NT2/D1 (cell line): ENCODE measurements at regions not wholly inside any gene's neighbourhood (a gene's known extent, or its start where the extent isn't known, plus 50 kb on each side); places are given as distances from the start of the nearest gene placed in this dataset.

Source experiments
- SUZ12 ChIP-seq: IDR thresholded peaks from 2 replicates; pipeline ENCODE4 v1.6.1; 2011; ENCODE audit not compliant: insufficient read length, insufficient read depth; ENCODE audit errors: extremely low read depth
- YY1 ChIP-seq: IDR thresholded peaks from 2 replicates; pipeline ENCODE4 v1.6.1; 2011; ENCODE audit not compliant: insufficient read length, insufficient read depth
- ZNF274 ChIP-seq: IDR thresholded peaks from 2 replicates; pipeline ENCODE4 v1.6.1; 2011; ENCODE audit warnings: mild to moderate bottlenecking, low read depth, low read length

GRCh38 chr2:239884875-239885274 is 140.3 kb downstream of the NDUFA10 start:
- no peak for TF ChIP-seq ZNF274
- TF ChIP-seq YY1, result no peak
- TF ChIP-seq SUZ12, result no peak
